GM12878 (cell line): ENCODE measurements at regions not wholly inside any gene's neighbourhood (a gene's known extent, or its start where the extent isn't known, plus 50 kb on each side); places are given as distances from the start of the nearest gene placed in this dataset.

Source experiments
- ATAC-seq: fragments of 200-7000 bp; cut with Tn5 transposase; 3 replicates; pipeline ENCODE4 v1.9.1; 2020; ENCODE audit warnings: mild to moderate bottlenecking, moderate library complexity
- BruUV-seq: library from RNA; stranded (reverse); fragments of 400-500 nt; replicated peaks from 2 replicates; lab custom pipeline; 2021; lab: Mats Ljungman, UMichigan
- CTCF ChIA-PET: fragments of 300-600 bp; sonication (Branson Sonifier 250); formaldehyde crosslinking; extraction: SDS; loops from one replicate; lab custom pipeline; 2021; ENCODE audit warnings: inconsistent platforms; lab: Yijun Ruan, JAX
- POLR2A ChIA-PET: fragments of 350-600 bp; formaldehyde crosslinking; extraction: SDS; loops from one replicate; lab custom pipeline; 2021; ENCODE audit warnings: inconsistent platforms; lab: Charles Lee
- RAD21 ChIA-PET: fragments of 300-600 bp; sonication (Branson Sonifier 250); formaldehyde crosslinking; loops from one replicate; lab custom pipeline; 2023; ENCODE audit warnings: antibody characterized with exemption; ENCODE audit not compliant: unreplicated experiment; lab: Charles Lee
- SMC1A ChIA-PET: fragments of 300-600 bp; sonication (Branson Sonifier 250); formaldehyde crosslinking; loops from one replicate; lab custom pipeline; 2023; ENCODE audit not compliant: unreplicated experiment, uncharacterized antibody; lab: Charles Lee
- DNase-seq: peaks from one replicate; pipeline ENCODE4 v3.0.0-alpha.2; 2011; ENCODE audit warnings: low read depth, low spot score
- FAIRE-seq: peaks from 3 replicates; lab custom pipeline; 2011; peaks lifted over from hg19 to GRCh38; lab: Jason Lieb, UNC
- H2AFZ ChIP-seq: 2 replicates; pipeline ENCODE4 v1.6.0; 2011; ENCODE audit warnings: low read depth, low read length, control low read depth; ENCODE audit not compliant: control insufficient read depth
- H3K27ac ChIP-seq: 2 replicates; pipeline ENCODE4 v1.5.1; 2011; ENCODE audit warnings: control low read depth; ENCODE audit not compliant: control insufficient read depth, insufficient read depth
- H3K27me3 ChIP-seq, 2 experiments: replicated peaks in 1 of 2; 2 replicates each; pipeline versions ENCODE4 v1.6.0 to v1.6.1; 2011; ENCODE audit warnings: low read length in 1 of 2; ENCODE audit not compliant: control insufficient read depth in 2 of 2, insufficient read depth in 2 of 2
- H3K36me3 ChIP-seq, 2 experiments: 2 replicates each; pipeline ENCODE4 v1.5.1; 2011; ENCODE audit warnings: low read length in 1 of 2; ENCODE audit not compliant: control insufficient read depth in 2 of 2, insufficient read depth in 2 of 2
- H3K4me1 ChIP-seq: 2 replicates; pipeline ENCODE4 v1.6.1; 2011; ENCODE audit warnings: mild to moderate bottlenecking, low read length, moderate library complexity, mixed read lengths; ENCODE audit not compliant: control insufficient read depth, insufficient read depth
- H3K4me2 ChIP-seq: 2 replicates; pipeline ENCODE4 v1.6.0; 2011; ENCODE audit warnings: control low read depth; ENCODE audit not compliant: control insufficient read depth, insufficient read depth
- H3K4me3 ChIP-seq: fragments of 200-600 bp; sonication (generic); 2 replicates; pipeline ENCODE4 v1.5.1; 2016
- H3K79me2 ChIP-seq: 2 replicates; pipeline ENCODE4 v1.6.0; 2011; ENCODE audit warnings: low read length; ENCODE audit not compliant: control insufficient read depth, insufficient read depth
- H3K9ac ChIP-seq: 2 replicates; pipeline ENCODE4 v1.8.0; 2011; ENCODE audit warnings: low read length, control low read depth, mixed read lengths; ENCODE audit not compliant: control insufficient read depth, insufficient read depth
- H3K9me3 ChIP-seq: replicated peaks from 3 replicates; pipeline ENCODE4 v1.5.1; 2011; ENCODE audit warnings: mild to moderate bottlenecking, low read length; ENCODE audit not compliant: control insufficient read depth, insufficient read depth
- H4K20me1 ChIP-seq: 2 replicates; pipeline ENCODE4 v1.6.0; 2011; ENCODE audit not compliant: control insufficient read depth, insufficient read depth
- BHLHE40 ChIP-seq, 2 experiments: fragments of 450-650 bp in 1 of 2; IDR thresholded peaks; 2 replicates each; pipeline ENCODE4 v1.6.1; 2011 to 2017; ENCODE audit warnings: low read depth in 2 of 2, borderline replicate concordance in 1 of 2, improper control_type of control experiment in 1 of 2, low read length in 1 of 2, mild to moderate bottlenecking in 1 of 2
- CBX3 ChIP-seq: fragments of 200-600 bp; sonication (generic); IDR thresholded peaks from 2 replicates; pipeline ENCODE4 v1.6.1; 2016; ENCODE audit warnings: low read depth, borderline replicate concordance
- DPF2 ChIP-seq: fragments of 450-650 bp; IDR thresholded peaks from 2 replicates; pipeline ENCODE4 v1.6.1; 2017; ENCODE audit warnings: mild to moderate bottlenecking
- HDAC2 ChIP-seq: fragments of 200-600 bp; sonication (generic); IDR thresholded peaks from 2 replicates; pipeline ENCODE4 v1.6.1; 2017
- TARDBP ChIP-seq: IDR thresholded peaks from 2 replicates; pipeline ENCODE4 v1.6.1; 2016; ENCODE audit warnings: borderline replicate concordance
- WGBS: methylation state at CpG from one replicate; pipeline ENCODE4 v1.1.6; 2016; ENCODE audit warnings: low lambda C conversion rate; ENCODE audit not compliant: insufficient replicate concordance, insufficient coverage; ENCODE audit errors: missing lambda C conversion rate; 5-methylcytosine and 5-hydroxymethylcytosine counted together
- in situ Hi-C: fragments of 300-500 bp; cut with MboI; formaldehyde crosslinking; loops from 9 replicates; pipeline ENCODE4 v1.14.3; 2018; ENCODE audit warnings: mixed read lengths
- intact Hi-C: fragments of 100-400 bp; cut with micrococcal nuclease; formaldehyde crosslinking; loops from one replicate; pipeline ENCODE4 v1.14.2; 2022; ENCODE audit not compliant: unreplicated experiment
- TF ChIP-seq, protein P1 (sequence below): IDR thresholded peaks from 2 replicates; pipeline ENCODE4 v1.6.1; 2011; ENCODE audit warnings: borderline replicate concordance, low read depth, mild to moderate bottlenecking, moderate library complexity, mixed read lengths, low read length; ENCODE audit not compliant: insufficient read depth; ENCODE audit errors: extremely low read length
- TF ChIP-seq, protein P2 (sequence below): fragments of 450-650 bp; formaldehyde crosslinking; IDR thresholded peaks from 2 replicates; pipeline ENCODE4 v1.4.0; 2022; ENCODE audit warnings: mild to moderate bottlenecking, moderate library complexity
- TF ChIP-seq, protein P3 (sequence below), 3 experiments: IDR thresholded peaks in 2 of 3; conservative IDR thresholded peaks in 1 of 3; 2 replicates each; pipeline ENCODE4 v1.5.1; 2011; ENCODE audit warnings: low read depth in 3 of 3, low read length in 3 of 3, mild to moderate bottlenecking in 3 of 3, control low read depth in 2 of 3, moderate library complexity in 2 of 3, inconsistent platforms in 1 of 3, mixed read lengths in 1 of 3; ENCODE audit not compliant: control insufficient read depth in 2 of 3, insufficient read depth in 1 of 3; ENCODE audit errors: extremely low read depth in 1 of 3

DNA sequence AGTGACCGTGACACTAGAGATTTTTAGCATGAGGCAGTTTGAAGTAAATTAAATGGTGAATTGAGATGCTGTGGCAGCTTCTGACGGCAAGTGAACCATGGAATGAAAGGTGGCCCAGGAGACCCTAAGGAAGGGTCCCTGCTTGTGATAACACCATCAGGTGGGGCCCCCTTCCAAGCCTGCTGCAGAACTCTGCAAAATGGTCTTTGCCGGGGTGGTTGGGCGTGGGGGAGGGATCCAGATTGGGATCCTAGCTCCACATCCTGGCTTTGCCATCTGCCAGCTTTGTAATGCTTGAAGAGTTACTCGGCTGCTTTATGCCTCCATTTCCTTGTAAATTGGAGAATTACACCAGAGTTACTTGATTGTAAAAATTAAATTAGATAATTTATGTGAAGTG lies 222.6 kb upstream of the NFE2L3 start:
- Histone ChIP-seq H3K4me2 (no peak overlapping the region), H3K79me2 (no peaks in the 10 kb centered on the region), H3K27me3 (no peaks in the 10 kb centered on the region), H3K4me1 (no peaks in the 10 kb centered on the region), H3K9ac (no peak overlapping the region), H3K36me3 (no peaks in the 10 kb centered on the region), H3K4me3 (no peak overlapping the region), H2AFZ (no peak overlapping the region), H3K27ac (no peak overlapping the region), H4K20me1 (no peaks in the 10 kb centered on the region), H3K9me3 (peaks cover 9% of the 10 kb centered on the region)
- intact Hi-C loops (no loop called here), in situ Hi-C loops (no loop called here)
- RAD21 ChIA-PET, result no interaction called here
- TF ChIP-seq, protein P1, sequence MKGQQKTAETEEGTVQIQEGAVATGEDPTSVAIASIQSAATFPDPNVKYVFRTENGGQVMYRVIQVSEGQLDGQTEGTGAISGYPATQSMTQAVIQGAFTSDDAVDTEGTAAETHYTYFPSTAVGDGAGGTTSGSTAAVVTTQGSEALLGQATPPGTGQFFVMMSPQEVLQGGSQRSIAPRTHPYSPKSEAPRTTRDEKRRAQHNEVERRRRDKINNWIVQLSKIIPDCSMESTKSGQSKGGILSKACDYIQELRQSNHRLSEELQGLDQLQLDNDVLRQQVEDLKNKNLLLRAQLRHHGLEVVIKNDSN, result no peak
- TF ChIP-seq DPF2 (no peak), HDAC2 (no peak), BHLHE40 (IDR thresholded peaks at IDR 0.05; ENCODE audit: borderline replicate concordance in 1 of 2, low read depth in 2 of 2, low read length in 1 of 2) (no peak)
- no peak for DNase-seq
- SMC1A ChIA-PET, result no interaction called here
- WGBS, result 52% methylated on average over 5 of the region's 5 CpGs
- no peak for FAIRE-seq
- no TSS peak for BruUV-seq
- POLR2A ChIA-PET, result interaction anchor here (1.0 kb wide), 1 partner anchor 24 kb away, joined by 3 read pairs; no protein-coding TSS in a partner anchor
- CTCF ChIA-PET, result interaction anchor here (1.0 kb wide), 1 partner anchor 35 kb away, joined by 3 read pairs; no protein-coding TSS in a partner anchor
- no peak for ATAC-seq

DNA sequence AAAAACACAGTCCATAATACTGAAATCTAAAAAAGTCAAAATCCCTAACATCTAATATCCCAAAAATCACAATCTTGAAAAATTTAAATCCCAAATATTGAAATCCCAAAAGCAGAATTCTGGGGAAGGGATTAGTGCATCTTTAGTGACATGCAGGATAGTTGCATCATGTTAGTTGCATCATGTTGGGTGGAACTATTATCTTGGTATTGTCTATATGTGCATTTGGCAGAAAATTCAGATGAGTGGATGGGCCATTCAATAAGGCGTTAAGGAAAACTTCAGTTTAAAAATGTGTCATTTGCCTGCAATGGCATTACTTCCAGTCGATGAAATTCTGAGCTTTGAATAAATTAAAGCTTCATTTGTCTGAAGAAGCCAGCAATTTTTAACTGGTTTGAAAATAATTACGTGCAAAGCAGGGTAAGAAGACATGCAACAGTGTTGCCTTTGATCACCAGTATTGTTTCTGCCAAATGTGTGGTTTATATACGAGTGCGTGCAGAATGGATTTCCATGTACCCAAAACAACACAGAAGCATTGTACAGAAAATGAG lies 221.4 kb upstream of the NFE2L3 start:
- no peak for ATAC-seq
- Histone ChIP-seq H3K4me1 (no peaks in the 10 kb centered on the region), H2AFZ (no peak overlapping the region), H3K9ac (no peak overlapping the region), H3K27ac (no peak overlapping the region), H3K36me3 (no peaks in the 10 kb centered on the region), H3K27me3 (no peaks in the 10 kb centered on the region), H3K79me2 (no peaks in the 10 kb centered on the region), H3K4me3 (no peak overlapping the region), H3K4me2 (no peak overlapping the region), H4K20me1 (no peaks in the 10 kb centered on the region), H3K9me3 (peaks cover 9% of the 10 kb centered on the region)
- in situ Hi-C loops, result no loop called here
- CTCF ChIA-PET, result interaction anchor here (0.5 to 1.0 kb wide), 2 partner anchors 11 to 29 kb away, joined by 3 read pairs; no protein-coding TSS in a partner anchor
- intact Hi-C loops, result no loop called here
- POLR2A ChIA-PET, result no interaction called here
- WGBS, result 43% methylated on average over 5 of the region's 5 CpGs
- FAIRE-seq, result no peak
- DNase-seq, result no peak
- RAD21 ChIA-PET, result no interaction called here
- SMC1A ChIA-PET, result interaction anchor here (0.9 to 1.2 kb wide), 3 partner anchors 10 to 118 kb away, joined by 3 read pairs; no protein-coding TSS in a partner anchor
- no TSS peak for BruUV-seq
- TF ChIP-seq TARDBP (no peak), CBX3 (no peak)
- TF ChIP-seq, protein P2, sequence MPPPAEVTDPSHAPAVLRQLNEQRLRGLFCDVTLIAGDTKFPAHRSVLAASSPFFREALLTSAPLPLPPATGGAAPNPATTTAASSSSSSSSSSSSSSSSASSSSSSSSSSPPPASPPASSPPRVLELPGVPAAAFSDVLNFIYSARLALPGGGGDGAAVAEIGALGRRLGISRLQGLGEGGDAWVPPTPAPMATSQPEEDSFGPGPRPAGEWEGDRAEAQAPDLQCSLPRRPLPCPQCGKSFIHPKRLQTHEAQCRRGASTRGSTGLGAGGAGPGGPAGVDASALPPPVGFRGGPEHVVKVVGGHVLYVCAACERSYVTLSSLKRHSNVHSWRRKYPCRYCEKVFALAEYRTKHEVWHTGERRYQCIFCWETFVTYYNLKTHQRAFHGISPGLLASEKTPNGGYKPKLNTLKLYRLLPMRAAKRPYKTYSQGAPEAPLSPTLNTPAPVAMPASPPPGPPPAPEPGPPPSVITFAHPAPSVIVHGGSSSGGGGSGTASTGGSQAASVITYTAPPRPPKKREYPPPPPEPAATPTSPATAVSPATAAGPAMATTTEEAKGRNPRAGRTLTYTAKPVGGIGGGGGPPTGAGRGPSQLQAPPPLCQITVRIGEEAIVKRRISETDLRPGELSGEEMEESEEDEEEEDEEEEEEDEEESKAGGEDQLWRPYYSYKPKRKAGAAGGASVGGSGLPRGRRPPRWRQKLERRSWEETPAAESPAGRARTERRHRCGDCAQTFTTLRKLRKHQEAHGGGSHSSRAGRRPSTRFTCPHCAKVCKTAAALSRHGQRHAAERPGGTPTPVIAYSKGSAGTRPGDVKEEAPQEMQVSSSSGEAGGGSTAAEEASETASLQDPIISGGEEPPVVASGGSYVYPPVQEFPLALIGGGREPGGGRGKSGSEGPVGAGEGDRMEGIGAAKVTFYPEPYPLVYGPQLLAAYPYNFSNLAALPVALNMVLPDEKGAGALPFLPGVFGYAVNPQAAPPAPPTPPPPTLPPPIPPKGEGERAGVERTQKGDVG, result no peak
- TF ChIP-seq, protein P1, result no peak
- TF ChIP-seq, protein P3, sequence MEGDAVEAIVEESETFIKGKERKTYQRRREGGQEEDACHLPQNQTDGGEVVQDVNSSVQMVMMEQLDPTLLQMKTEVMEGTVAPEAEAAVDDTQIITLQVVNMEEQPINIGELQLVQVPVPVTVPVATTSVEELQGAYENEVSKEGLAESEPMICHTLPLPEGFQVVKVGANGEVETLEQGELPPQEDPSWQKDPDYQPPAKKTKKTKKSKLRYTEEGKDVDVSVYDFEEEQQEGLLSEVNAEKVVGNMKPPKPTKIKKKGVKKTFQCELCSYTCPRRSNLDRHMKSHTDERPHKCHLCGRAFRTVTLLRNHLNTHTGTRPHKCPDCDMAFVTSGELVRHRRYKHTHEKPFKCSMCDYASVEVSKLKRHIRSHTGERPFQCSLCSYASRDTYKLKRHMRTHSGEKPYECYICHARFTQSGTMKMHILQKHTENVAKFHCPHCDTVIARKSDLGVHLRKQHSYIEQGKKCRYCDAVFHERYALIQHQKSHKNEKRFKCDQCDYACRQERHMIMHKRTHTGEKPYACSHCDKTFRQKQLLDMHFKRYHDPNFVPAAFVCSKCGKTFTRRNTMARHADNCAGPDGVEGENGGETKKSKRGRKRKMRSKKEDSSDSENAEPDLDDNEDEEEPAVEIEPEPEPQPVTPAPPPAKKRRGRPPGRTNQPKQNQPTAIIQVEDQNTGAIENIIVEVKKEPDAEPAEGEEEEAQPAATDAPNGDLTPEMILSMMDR (IDR thresholded peaks at IDR 0.05 in 2 of 3, conservative IDR thresholded peaks at IDR 0.05 in 1 of 3; ENCODE audit: control insufficient read depth in 2 of 3, extremely low read depth in 1 of 3, insufficient read depth in 1 of 3, low read depth in 3 of 3, low read length in 3 of 3), result no peak
